ENCODE measurements at regions not wholly inside any gene's neighbourhood (a gene's known extent, or its start where the extent isn't known, plus 50 kb on each side); places are given as distances from the start of the nearest gene placed in this dataset.

DNA sequence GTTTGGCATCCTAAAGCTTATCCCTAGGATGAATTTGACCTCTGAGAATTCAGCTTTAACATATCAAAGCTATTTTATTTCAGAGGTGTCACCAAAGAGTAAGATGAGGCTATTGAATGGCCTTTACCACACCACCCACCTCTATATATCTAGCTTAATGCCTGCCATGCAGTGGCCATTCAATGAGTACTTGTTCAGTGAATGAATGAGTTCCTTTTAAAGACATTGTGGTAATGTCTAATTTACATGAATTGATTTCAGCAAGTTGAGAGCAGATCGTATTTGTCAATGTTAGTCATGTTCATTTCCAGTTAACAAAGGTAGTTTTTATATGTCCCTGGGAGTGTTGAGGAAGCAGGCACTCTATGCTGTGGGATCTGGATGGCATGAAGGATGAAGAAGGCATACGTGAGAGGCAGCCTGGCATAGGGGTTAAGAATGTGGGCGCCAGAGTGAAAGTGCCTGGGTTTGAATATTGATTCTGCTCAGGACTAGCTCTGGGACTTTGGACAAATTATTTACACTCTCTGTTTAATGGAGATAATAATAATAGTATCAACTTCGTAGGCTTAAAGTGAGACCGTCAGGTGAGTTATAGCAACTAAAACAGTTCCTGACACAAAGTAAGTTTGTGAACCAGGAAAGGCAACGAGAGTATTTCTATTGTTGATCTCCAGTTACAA, 434.1 kb upstream of the CHST9 start:
- DNase-seq, result no peak

DNA sequence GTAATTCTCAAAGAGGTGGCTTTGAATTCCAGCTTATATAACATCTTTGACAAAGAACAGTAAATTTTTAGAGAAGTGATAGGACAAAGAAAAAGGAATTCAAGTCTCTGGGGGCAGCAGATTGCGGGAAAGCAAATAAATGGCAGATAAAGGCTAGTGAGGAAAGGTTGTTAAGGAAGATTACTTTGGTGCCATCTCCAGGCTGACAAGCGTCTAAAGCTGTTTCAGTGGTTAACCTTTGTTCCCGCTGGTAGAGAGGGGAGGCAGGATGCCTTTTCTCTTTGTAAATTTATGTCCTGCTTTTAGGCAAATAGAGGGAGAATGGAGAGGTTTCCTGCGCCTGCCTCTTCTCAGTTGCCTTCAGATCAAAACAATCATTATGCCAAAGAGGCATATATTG, 431.2 kb upstream of the CHST9 start:
- DNase-seq, result no peak

DNA sequence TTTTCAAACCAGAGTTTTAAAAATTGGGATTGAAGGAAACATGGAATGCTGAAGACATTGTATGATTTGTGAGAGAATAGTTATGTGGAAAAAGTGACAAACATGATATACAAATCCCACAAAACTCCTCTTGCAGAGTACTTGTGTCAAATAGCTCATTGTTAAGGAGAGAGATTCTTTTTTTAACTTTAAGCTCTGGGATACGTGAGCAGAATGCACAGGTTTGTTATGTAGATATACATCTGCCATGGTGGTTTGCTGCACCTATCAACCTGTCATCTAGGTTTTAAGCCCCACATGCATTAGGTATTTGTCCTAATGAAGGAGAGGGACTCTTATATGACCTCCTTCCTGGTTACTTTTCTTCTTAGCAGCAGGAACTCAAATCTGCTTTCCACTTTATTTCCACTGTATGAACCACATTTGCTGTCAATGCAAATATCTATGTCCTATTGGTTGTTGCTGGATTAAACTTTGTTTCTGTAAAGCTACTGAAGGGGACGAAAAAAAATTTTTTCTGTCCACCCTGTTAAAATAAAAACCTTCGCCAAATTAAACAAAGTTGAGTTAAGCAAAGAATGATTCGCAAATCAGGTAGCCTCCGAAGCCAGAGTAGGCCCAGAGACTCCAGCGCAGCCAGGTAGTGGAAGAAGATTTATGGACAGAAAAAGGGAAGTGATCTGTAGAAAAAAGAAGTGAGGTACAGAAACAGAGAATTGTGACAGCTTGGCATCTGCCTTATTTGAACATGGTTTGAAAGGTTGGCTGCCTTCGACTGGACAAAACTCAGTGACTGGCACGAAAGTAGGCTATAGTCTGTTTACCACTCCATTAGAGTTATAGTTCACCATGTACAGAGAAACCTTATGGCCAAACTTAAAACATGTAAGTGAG, 430.1 kb upstream of the CHST9 start:
- DNase-seq, result no peak

DNA sequence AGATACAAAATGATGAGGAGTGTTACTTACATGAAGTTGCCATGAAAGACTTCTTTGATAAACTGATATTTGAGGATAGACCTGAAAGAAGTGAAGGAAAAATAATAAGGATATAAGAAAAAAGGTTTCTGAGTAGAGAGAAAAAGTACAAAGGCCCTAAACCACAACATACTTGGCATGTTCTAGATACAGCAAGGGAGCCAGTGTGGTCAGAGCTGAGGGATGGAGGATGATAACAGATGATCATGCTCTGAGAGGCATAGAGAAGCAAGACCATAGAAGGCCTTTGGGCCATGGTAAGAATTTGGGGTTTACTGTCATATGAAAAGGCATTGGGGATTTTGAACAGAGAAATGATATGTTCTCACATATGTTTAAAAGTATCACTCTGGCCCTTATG, 424.1 kb upstream of the CHST9 start:
- no peak for DNase-seq

DNA sequence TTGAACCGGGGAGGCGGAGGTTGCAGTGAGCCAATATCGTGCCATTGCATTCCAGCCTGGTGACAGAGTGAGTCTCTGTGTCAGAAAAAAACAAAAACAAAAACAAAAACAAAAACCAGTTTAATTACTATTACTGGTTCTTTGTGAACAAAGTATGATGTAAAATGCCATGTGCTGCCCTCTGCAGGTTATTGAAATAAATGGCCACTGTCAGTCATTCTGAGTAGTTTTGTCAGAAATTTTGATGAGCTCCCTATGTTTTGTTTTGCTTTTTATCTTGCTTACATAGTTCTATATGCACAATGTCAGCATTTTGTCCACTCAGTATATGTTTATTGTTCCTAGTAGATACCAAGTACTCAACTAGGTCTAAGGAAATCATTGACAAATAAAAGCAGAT, 423.6 kb upstream of the CHST9 start:
- no peak for DNase-seq

DNA sequence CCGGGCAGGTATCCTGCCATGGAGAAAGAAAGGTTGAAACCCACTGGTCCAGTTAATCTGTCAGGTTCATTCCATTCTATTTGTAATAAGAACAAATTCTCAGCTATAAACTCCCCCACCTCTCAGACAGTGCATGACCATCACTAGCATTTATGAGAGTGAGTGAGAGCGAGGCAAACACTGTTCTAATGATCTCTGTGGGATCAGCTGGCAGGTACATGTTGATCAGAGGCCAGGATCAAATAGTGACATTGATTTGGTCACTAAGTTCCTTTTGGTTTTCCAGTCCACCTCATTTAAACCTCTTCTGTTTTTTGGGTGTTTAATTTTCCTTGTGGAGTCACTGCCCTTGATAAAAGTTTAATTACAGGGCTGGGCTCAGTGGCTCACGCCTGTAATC, 423.1 kb upstream of the CHST9 start:
- no peak for DNase-seq

DNA sequence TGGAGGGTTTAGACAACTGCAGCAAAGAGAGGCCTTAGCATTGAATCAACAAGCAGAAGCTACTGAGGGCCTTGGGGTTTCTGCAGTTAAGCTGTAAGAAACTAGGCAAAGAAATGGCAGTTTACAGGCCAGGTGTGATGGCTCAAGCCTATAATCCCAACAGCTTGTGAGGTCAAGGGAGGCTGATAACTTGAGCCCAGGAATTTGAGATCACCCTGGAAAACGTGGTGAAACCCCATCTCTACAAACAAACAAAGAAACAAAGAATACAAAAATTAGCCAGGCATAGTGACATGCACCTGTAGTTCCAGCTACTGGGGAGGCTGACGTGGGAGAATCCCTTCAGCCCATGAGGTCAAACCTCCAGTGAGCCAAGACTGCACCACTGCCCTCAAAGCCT, 421.6 kb upstream of the CHST9 start:
- no peak for DNase-seq

DNA sequence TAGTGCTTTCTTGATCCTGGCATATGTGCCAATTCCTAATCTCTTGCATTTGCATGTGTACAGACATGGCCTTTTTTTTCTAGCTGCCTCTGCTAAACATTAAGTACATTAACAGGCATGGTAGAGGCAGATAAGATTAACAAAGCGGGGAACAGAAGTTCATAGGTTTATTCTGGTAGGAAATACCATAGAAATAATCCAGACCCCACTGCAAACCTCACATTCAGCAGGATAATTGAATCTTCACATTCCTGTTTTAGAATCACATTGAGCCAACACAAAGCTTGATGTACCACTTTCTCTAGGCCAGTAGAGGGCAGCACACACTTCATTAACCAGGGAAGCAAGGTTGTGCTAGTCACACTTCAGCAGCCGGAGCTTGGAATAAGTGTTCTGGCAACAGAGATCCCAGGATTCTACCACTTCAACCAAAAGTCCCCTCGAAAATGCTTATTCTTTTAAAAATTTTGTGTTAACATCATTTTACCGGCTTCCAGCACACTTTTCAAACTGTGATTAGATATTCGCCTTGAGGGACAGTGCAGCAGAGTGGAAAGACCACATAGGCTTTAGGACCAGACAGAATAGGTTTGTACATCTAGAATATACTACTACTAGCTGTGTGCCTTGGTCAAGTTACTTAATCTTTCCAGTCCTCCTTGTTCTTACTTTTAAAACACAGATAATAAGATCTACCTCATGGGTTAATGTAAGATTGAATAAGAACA, 420.2 kb upstream of the CHST9 start:
- DNase-seq, result no peak

DNA sequence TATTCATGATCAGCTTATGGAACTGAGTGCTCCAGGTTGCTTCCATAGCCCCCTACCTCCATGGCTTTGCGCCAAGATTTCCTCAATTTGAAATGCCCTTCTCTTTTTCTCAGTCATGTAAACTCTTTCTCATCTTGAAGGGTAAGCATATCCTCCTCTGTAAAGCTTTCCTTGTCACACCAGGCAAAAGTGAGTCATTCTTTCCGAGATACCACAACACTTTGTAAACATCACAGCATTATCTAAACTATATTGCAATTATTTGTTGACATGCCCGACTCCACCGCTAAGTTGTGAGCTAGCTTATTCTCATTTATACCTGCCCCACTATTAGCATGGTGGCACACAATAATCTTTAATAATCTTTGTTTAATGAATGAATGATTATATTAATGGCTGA, 419.5 kb upstream of the CHST9 start:
- no peak for DNase-seq

DNA sequence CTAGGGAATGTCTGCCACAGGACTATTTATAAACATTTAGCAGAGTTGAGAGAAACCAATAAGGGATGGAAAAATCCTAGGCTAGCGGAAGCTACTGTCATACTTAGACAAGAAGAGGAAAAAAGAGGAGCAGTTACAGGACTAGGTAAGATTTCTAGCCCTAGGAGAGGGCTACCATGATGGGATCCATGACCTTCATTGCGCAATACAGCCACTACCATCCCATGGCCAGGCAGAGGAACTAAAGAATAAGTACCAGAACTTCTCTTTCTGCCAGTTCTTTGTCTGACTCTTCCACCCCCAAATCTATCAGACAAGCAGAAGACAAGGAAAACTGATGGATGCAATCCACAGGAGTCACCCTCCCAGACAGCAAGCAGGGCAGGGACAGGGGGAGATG, 417.0 kb upstream of the CHST9 start:
- DNase-seq, result no peak

DNA sequence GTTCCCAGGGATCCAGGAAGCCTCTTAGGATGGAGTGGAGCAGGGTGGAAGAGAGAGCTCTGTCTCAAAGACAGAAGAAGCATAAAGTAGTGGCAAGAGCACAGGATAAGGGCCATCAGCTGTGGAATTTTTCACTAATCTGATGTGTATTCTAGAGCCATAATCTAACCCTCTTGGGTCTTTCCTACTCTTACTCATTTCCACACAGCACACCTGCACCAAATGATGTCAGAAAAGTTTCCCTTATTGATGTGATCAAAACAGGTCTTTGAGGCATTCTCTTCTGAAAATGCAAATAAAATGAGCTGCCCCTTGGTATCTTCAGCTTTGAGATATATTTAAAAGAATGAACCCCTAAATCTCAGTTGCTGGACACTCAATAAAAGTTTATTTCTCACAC, 415.1 kb upstream of the CHST9 start:
- no peak for DNase-seq

DNA sequence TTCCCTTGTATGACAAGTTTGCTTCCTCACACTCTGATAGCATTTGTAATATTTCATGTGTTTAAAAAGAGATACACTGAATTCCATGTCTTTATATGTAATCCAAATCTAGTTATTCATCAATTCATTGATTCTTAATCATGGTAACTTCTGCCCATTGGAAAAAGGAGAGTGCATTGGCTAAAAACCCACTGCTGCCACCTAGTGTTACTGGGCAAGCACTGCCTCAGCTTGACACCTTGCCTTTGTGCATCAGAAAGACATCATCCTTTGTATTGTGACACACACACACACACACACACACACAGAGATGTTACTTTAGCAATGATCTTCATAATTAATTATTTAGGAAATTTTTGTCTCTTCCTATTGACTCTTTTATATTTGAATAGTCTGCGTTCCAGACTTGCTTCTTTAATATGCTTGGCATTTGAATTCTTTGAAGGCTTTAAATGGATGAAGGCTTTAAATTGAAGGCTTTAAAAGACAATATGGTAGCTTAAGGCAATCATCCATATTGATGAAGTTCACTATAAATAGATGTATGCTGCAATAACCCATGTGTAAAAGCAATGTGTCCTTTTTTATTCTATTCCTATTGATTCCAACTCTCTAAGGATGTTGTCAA, 414.2 kb upstream of the CHST9 start:
- peak; percentile 13 for DNase-seq

DNA sequence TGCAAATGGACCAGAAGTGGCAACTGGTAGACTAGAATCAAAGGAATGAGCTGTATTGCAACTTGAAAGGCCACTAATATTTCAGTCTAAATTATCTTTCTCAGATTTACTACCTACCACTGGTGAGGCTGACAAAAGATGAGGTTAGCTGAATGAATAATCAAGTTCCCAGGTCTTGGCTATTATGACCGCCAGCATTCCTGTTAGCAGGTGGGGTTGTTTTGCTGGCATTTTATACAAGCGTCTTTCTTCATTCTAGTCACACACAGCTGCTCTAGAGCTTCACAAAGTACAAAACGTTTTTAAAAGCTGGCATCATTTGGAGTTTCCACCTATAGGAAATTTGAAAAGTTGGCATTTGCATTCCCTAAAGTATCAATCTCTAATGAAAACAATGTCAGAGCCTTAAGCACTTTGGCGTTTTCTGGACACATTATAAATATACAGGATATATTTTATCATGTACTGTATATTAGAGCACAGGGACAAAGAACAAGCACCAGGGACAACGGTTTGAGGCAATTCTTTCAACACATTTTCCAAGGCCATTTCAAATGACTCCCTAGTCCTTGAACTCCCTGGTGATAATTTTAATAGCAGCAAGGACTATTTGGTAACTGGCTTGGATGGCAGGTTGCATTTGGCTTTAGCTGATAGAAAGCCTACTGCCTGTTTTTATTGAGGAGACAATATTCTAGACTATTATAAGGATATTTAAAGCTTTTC, 410.2 kb upstream of the CHST9 start:
- no peak for DNase-seq

DNA sequence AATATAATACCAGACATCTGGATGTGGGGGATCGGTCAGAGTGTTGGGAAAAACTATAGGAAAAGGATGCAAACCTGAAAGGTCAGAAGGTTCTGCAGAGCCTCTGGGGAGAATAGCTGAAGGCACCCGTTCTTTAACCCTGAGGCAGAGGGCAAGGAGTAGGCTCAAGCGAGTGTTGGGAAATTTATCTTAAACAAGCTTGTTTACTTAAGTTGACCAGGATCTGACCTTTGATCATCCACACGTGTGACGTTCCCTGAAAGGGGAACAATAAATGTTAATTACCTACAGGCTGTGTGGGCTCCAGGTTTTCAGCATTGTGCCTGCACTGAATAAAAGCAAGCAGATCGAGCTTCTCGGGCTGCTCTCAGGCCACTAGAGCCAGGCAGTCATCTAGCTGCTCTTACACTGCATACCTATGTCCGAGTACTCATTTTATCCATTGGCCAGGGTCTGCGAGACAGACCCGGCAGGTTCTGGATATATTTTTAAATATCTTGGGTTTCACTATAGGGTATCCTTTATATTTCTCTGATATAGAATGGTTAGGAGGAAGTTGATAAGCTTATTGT, 400.6 kb upstream of the CHST9 start:
- DNase-seq, result no peak

DNA sequence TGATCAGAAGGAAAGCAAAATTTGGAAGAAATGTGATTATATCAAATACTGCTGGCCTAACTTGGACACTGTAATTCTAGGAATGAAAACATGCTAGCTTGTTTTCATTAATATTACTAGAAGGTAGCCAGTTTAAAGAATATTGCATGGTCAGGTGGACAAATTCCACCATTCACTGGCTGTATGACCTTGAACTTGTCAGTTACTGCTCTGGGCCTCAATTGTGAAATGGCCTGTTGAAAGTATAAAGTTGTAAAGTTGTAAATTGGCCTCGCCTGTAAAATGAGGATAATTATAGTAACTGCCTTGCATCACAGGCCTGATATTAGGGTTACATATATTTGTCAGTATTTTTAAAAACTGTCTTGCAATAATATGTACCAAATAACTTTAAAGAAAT, 398.4 kb upstream of the CHST9 start:
- DNase-seq, result no peak

DNA sequence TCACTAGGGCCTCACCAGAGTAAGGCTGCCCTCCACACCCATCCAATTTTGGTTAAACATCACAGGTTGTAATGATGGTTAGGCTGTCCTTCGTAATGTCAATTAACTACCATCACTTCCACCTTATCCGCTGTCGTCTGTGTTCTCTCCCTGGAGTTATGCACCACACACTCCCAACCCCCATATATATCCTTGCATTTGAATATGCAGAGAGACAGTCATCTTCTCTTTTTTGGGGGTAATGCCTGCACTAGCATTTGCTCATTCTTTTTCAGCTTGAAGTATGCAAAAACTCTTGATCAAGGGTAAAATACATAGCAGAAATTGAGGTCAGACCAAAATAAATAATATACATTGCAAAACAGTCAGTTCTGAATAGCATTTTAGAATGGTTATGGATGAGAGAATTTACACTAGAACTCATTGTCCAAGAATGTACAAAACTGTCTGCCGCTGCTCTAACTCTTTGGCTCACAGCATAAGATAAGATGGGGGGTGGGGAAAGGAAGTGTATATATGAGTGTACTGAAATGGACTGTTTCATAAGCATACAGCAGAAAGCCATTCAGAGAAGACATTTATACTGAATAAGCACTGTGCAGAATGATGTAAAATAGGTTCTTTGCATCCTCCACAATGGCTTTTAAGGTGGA, 397.8 kb upstream of the CHST9 start:
- DNase-seq, result no peak

DNA sequence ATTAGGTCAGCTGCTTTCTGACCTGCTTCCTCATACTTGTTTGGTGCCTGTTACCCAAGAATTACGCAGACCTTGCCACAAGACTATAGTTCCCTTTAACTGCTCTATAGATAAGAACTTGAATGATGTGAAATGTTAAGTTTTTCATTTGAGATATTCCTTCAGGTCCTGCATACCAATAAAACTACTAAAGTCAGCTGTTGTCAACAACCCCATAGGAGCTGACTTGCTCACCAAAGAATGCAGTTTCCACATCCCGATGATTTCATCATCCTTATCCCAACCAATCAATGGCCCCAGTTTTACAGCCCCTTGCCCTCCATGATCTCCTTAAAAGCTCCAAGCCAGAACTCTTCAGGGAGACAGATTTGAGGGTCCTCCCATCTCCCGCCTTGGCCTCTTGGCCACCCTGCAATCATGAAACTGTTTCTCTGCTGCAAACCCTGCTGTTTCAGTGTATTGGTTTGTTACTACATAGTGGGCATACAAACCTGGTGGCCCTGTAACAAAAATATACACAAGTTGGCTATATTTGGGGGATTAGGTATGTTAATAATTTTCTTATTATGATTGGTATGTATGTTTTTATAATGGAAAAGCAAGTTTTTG, 396.3 kb upstream of the CHST9 start:
- no peak for DNase-seq

DNA sequence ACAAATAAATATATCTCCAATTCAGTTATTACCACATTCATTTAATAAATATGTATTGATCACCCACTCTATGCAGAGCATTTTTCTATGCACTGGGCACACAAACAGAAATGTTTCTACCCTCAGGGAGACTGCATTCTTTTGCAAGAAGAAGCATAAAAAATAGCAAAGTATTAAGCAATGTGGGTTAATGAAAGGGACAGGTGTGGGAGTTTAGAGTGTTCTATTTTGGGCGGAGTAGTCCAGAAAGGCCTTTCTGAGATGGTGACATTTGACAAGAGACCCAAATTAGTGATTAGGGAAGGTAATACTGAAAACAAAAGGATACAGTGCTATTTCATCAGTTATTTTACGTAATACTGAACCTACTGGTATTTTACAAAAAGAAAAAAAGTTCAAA, 394.3 kb upstream of the CHST9 start:
- DNase-seq, result no peak

DNA sequence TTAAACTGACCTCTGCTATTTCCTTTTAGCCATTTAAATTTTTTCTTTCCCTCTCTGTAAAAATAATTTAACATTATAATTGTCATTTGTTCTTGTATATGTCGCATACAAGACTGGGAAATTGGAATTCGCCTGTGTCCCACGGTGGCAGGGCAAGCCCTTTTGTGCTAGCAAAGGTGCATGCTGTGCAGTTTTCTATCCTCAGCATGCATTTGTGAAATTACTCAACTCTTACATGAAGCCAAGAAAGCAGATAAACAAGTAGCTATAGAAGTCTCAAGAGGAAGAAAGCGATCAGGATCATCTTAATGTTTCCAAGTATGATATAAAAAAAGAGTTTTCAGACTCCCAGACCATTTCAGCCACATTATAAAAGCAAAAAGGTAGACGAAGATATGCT, 392.6 kb upstream of the CHST9 start:
- DNase-seq, result no peak

DNA sequence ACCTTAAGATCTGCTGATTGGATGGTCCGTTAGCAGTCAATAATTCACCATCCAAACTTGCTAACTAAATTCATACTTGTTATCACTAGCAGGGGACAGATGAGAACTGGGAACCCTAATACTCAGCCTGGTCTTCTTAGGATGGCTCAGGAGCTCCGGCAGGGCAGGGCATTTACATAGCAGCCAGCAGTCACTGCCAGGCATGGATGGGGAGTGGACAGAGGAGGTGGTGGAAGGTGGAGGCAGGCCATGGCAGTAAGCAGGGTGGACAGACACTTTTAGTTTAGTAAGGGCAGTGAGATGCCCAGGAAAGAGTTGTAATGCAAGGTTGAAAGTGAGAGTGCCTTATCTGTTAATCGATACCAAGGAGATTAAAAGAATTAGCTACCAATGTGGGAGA, 392.2 kb upstream of the CHST9 start:
- no peak for DNase-seq

DNA sequence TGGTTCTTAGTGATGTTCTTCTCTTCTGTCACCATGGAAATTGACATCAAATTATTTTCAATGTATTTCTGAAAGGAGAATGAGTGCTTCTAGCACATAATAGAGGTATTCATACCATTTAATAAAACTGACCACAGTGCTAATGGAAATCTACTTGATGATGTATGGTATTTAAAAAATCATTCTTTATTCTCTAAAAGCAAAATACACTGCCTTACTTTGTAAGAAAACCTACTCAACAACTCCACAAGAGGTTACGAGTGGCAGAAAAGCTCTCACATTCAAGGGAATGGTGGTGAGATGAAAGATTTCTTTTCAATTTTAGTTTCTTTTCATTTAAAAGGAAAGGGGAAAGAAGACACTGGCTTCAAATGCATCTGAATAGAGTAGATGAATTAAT, 382.3 kb upstream of the CHST9 start:
- no peak for DNase-seq
